GM19467 (cell line): ENCODE measurements at regions not wholly inside any gene's neighbourhood (a gene's known extent, or its start where the extent isn't known, plus 50 kb on each side); places are given as distances from the start of the nearest gene placed in this dataset.

Experiments used
- ATAC-seq: cut with Tn5 transposase; IDR thresholded peaks from one replicate; pipeline ENCODE4 v1.9.1; 2021; ENCODE audit warnings: mild to moderate bottlenecking, moderate library complexity; ENCODE audit not compliant: unreplicated experiment

GRCh38 chr10:131620904-131621303 lies 279.9 kb upstream of the PPP2R2D start:
- no peak for ATAC-seq

GRCh38 chr10:131621784-131622624 lies 278.8 kb upstream of the PPP2R2D start:
- ATAC-seq, result no peak

- no peak for ATAC-seq
Measured at GRCh38 chr10:131625041-131625440, 275.8 kb upstream of the PPP2R2D start.

- ATAC-seq, result no peak
Measured at GRCh38 chr10:131626274-131626673, 274.5 kb upstream of the PPP2R2D start.

- ATAC-seq, result no peak
Measured at GRCh38 chr10:131629026-131629770, 271.6 kb upstream of the PPP2R2D start.

GRCh38 chr10:131630772-131631258 lies 270.0 kb upstream of the PPP2R2D start:
- ATAC-seq, result no peak

- ATAC-seq, result no peak
Measured at GRCh38 chr10:131631619-131632018, 269.2 kb upstream of the PPP2R2D start.

- ATAC-seq, result no peak
Measured at GRCh38 chr10:131635564-131636015, 265.2 kb upstream of the PPP2R2D start.

- no peak for ATAC-seq
Measured at GRCh38 chr10:131636116-131636515, 264.7 kb upstream of the PPP2R2D start.

GRCh38 chr10:131636841-131637724 lies 263.7 kb upstream of the PPP2R2D start:
- no peak for ATAC-seq

- ATAC-seq, result no peak
Measured at GRCh38 chr10:131638049-131638879, 262.5 kb upstream of the PPP2R2D start.

GRCh38 chr10:131638880-131639278 lies 261.9 kb upstream of the PPP2R2D start:
- no peak for ATAC-seq

- no peak for ATAC-seq
Measured at GRCh38 chr10:131640045-131640644, 260.7 kb upstream of the PPP2R2D start.

GRCh38 chr10:131641231-131641630 lies 259.6 kb upstream of the PPP2R2D start:
- peak; percentile 98 for ATAC-seq

- ATAC-seq, result no peak
Measured at GRCh38 chr10:131641898-131642297, 258.9 kb upstream of the PPP2R2D start.

- ATAC-seq, result no peak
Measured at GRCh38 chr10:131642966-131643365, 257.8 kb upstream of the PPP2R2D start.

GRCh38 chr10:131644289-131644688 lies 256.5 kb upstream of the PPP2R2D start:
- ATAC-seq, result no peak

- ATAC-seq, result no peak
Measured at GRCh38 chr10:131644864-131645658, 255.7 kb upstream of the PPP2R2D start.

- no peak for ATAC-seq
Measured at GRCh38 chr10:131645756-131646155, 255.1 kb upstream of the PPP2R2D start.
